Mucosa of descending colon (tissue), 3 donors: ENCODE measurements at regions not wholly inside any gene's neighbourhood (a gene's known extent, or its start where the extent isn't known, plus 50 kb on each side); places are given as distances from the start of the nearest gene placed in this dataset.
"Not testable (repeated sequence)": the region's sequence is repeated elsewhere in the genome, so short reads cannot be mapped to it uniquely, and the experiment has no call there.

Experiments used
- ATAC-seq: fragments of 200-7000 bp; cut with Tn5 transposase; one replicate; pipeline ENCODE4 v1.9.1; 2020; ENCODE audit warnings: mild to moderate bottlenecking, moderate library complexity
- DNase-seq, 3 donors: peaks; one replicate each; pipeline ENCODE4 v3.0.0-alpha.2; 2020
- H3K36me3 ChIP-seq: fragments of 200-600 bp; one replicate; pipeline ENCODE4 v1.8.0; 2021; ENCODE audit warnings: low read depth, mild to moderate bottlenecking
- H3K4me1 ChIP-seq: fragments of 200-600 bp; one replicate; pipeline ENCODE4 v1.8.0; 2021; ENCODE audit warnings: low read depth, mild to moderate bottlenecking
- H3K4me3 ChIP-seq: fragments of 200-600 bp; one replicate; pipeline ENCODE4 v1.8.0; 2021; ENCODE audit warnings: mild to moderate bottlenecking
- H3K9me3 ChIP-seq: fragments of 200-600 bp; one replicate; pipeline ENCODE4 v1.8.0; 2021; ENCODE audit warnings: mild to moderate bottlenecking
- CTCF ChIP-seq: fragments of 200-600 bp; IDR thresholded peaks from one replicate; pipeline ENCODE4 v1.8.0; 2022; ENCODE audit warnings: antibody characterized with exemption, mild to moderate bottlenecking
- intact Hi-C, 2 donors: fragments of 100-400 bp; cut with DNase I in 1 of 2; cut with micrococcal nuclease in 1 of 2; formaldehyde crosslinking; loops; one replicate each; pipeline versions ENCODE4 v1.11.0 to v1.11.1; 2022; cut with DNase I, micrococcal nuclease
- donor health status: DM: no; HTN: no; CAD: no; lungs with moderate emphysema.
- donor health status: DM: no; HTN: no; CAD: no.
- donor health status: DM: no; HTN: yes; CAD: no.

DNA sequence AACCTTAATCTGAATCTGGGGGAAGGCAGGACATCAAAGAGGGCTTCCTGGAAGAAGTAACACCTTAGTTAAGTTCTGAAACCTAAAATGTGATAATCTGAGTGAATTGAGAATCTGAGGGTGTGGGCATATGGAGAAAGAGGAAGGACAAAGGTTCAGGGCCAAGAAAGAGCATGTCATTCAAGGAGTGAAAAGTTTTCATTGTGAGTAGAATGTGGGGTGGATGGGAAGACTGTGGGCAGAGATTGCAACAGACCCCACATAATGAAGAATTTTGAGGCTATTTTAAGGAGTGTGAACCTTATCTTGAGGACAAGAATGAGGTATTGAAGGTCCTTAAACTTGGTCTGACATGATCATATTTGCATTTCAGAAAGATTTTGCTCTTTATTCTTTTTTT lies 227.2 kb downstream of the PTGER3 start:
- no peaks in the 10 kb centered on the region for H3K4me1 ChIP-seq
- H3K9me3 ChIP-seq: no peaks in the 10 kb centered on the region
- no peak overlapping the region for H3K4me3 ChIP-seq
- no peak for TF ChIP-seq CTCF
- DNase-seq: no peak
- no peaks in the 10 kb centered on the region for H3K36me3 ChIP-seq
- intact Hi-C loops: no loop called here
- no peak for ATAC-seq

- TF ChIP-seq CTCF: no peak
- intact Hi-C loops: no loop called here
- H3K4me1 ChIP-seq: no peaks in the 10 kb centered on the region
- H3K9me3 ChIP-seq: no peaks in the 10 kb centered on the region
- no peak for DNase-seq
- no peak overlapping the region for H3K4me3 ChIP-seq
- H3K36me3 ChIP-seq: no peaks in the 10 kb centered on the region
- ATAC-seq: no peak
Measured at GRCh38 chr1:70820995-70821394, 226.6 kb downstream of the PTGER3 start.

DNA sequence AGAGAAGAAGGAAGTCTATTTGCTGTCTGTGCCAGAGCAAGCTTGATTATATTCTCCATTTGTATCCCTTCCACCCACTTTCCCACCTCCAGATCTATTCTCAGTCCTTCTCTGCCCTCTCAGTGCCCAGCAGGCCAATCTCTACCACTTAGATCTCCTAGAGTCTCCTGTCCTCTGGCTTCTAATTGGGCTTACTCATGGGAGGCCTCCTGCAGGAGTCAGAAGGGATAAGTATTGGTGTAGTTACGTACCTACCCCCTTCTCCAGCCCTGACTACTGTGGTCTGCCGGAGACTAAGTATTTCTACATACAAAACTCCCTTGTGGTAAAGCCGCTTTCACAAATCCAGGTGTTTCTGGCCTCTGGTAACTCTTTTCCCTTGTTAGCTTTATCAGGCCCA lies 221.2 kb downstream of the PTGER3 start:
- no peak overlapping the region for H3K4me3 ChIP-seq
- intact Hi-C loops: no loop called here
- ATAC-seq: no peak
- no peaks in the 10 kb centered on the region for H3K4me1 ChIP-seq
- peaks cover 2% of the 10 kb centered on the region for H3K9me3 ChIP-seq
- no peak for TF ChIP-seq CTCF
- no peak for DNase-seq
- no peaks in the 10 kb centered on the region for H3K36me3 ChIP-seq

DNA sequence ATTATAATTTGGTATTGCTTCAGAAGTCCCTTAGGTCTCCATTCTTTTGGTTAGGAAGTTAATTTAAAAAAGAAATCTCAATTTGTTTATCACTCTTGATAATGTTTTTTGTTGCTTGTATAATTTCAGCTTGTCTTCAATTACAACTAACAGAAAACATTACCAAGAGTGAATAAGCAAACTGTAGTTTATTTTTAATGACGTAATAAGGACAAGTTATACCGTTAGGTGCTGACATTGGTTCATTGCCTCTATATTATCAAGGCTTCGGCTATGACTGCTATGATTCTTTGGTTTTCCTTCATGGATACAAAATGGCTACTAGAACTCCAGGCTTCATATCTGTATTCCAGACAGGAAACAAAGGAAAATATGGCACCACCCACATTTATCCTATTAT lies 220.6 kb downstream of the PTGER3 start:
- ATAC-seq: no peak
- no peak for TF ChIP-seq CTCF
- Histone ChIP-seq H3K4me3 (no peak overlapping the region), H3K36me3 (no peaks in the 10 kb centered on the region), H3K9me3 (peaks cover 5% of the 10 kb centered on the region), H3K4me1 (no peaks in the 10 kb centered on the region)
- DNase-seq: no peak
- intact Hi-C loops: no loop called here

DNA sequence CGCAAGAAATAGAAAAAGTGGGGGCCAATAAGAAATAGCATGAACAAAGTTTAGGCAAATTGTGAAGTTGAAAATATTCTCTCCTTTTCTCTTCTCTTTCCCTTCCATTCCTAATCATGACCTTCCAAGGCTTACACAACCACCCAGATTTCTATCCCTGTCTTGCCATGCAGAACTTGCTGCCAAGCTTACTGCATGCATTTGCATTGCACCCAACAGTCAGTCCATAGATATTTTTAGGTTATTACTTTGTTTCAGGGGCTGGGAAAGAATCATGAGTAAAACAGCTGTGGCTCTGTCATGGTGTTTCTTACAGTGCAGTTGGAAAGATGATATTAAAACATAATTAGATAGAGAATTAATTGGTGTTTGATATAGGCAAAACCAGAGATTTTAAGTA lies 219.4 kb downstream of the PTGER3 start:
- intact Hi-C loops: no loop called here
- H3K9me3 ChIP-seq: peaks cover 5% of the 10 kb centered on the region
- no peak overlapping the region for H3K4me3 ChIP-seq
- no peak for DNase-seq
- no peaks in the 10 kb centered on the region for H3K4me1 ChIP-seq
- no peaks in the 10 kb centered on the region for H3K36me3 ChIP-seq
- no peak for ATAC-seq
- TF ChIP-seq CTCF: no peak

DNA sequence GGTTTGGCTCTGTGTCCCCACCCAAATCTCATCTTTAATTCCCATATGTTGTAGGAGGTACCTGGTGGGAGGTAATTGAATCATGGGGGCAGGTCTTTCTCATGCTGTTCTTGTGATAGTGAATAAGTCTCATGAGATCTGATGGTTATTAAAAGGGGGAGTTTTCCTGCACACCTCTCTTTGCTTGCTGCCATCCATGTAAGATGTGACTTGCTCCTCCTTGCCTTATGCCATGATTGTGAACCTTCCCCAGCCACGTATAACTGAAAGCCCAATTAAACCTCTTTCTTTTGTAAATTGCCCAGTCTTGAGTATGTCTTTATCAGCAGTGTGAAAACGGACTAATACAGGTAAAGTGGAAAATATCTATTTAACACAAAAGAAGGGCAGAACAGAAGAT lies 213.3 kb downstream of the PTGER3 start:
- intact Hi-C loops, H3K4me3 ChIP-seq, ATAC-seq, H3K36me3 ChIP-seq, H3K4me1 ChIP-seq, DNase-seq, H3K9me3 ChIP-seq: not testable (repeated sequence)
